HEK293 (cell line): ENCODE measurements at regions not wholly inside any gene's neighbourhood (a gene's known extent, or its start where the extent isn't known, plus 50 kb on each side); places are given as distances from the start of the nearest gene placed in this dataset.

Source experiments
- CTCF ChIA-PET: fragments of 350-600 bp; formaldehyde crosslinking; extraction: SDS; loops from one replicate; lab custom pipeline; 2021; ENCODE audit warnings: antibody characterized with exemption; lab: Yijun Ruan, JAX
- POLR2A ChIA-PET: fragments of 300-600 bp; formaldehyde crosslinking; extraction: SDS; loops from one replicate; lab custom pipeline; 2020; ENCODE audit warnings: antibody characterized with exemption, inconsistent platforms; lab: Yijun Ruan, JAX
- H3K27ac ChIP-seq: fragments of 200-500 bp; sonication (Bioruptor generic); 2 replicates; pipeline ENCODE4 v1.5.1; 2014; ENCODE audit warnings: low read depth, low read length, control low read depth, inconsistent platforms; ENCODE audit errors: extremely low read depth
- H3K36me3 ChIP-seq, 2 experiments: fragments of 200-500 bp in 1 of 2; sonication (Bioruptor generic) in 1 of 2; 1 replicate in 1 of 2; 2 replicates in 1 of 2; pipeline ENCODE4 v1.5.1; 2014 to 2017; ENCODE audit warnings: inconsistent platforms in 2 of 2, low read length in 2 of 2; ENCODE audit not compliant: control insufficient read depth in 2 of 2, insufficient read depth in 1 of 2
- H3K4me1 ChIP-seq: fragments of 200-500 bp; sonication (Bioruptor generic); 2 replicates; pipeline ENCODE4 v1.5.1; 2014; ENCODE audit warnings: mild to moderate bottlenecking, low read length, inconsistent platforms; ENCODE audit not compliant: control insufficient read depth, insufficient read depth
- H3K4me3 ChIP-seq: 2 replicates; pipeline ENCODE4 v1.5.1; 2011; ENCODE audit warnings: low read depth, mild to moderate bottlenecking, control low read depth, low read length, moderate library complexity
- H3K9me3 ChIP-seq: fragments of 200-500 bp; sonication (Bioruptor generic); 2 replicates; pipeline ENCODE4 v1.5.1; 2014; ENCODE audit warnings: low read depth, low read length, inconsistent platforms; ENCODE audit not compliant: control insufficient read depth, insufficient read depth
- ELK4 ChIP-seq: IDR thresholded peaks from 2 replicates; pipeline ENCODE4 v1.6.1; 2011; ENCODE audit warnings: mild to moderate bottlenecking, low read depth, low read length, borderline replicate concordance
- GLIS1 ChIP-seq: fragments of 450-650 bp; formaldehyde crosslinking; IDR thresholded peaks from 2 replicates; pipeline ENCODE4 v1.5.1; 2016; ENCODE audit warnings: missing biosample characterization, missing genetic modification characterization
- PBX3 ChIP-seq: sonication (generic); formaldehyde crosslinking; IDR thresholded peaks from 2 replicates; pipeline ENCODE4 v1.8.1; 2022; ENCODE audit warnings: mild to moderate bottlenecking, moderate library complexity, missing genetic modification reagents
- PRDM4 ChIP-seq: fragments of 450-650 bp; formaldehyde crosslinking; IDR thresholded peaks from 2 replicates; pipeline ENCODE4 v1.5.1; 2017; ENCODE audit warnings: missing biosample characterization, missing genetic modification characterization
- SETDB1 ChIP-seq: IDR thresholded peaks from one replicate; pipeline ENCODE4 v1.6.1; 2017; ENCODE audit warnings: mild to moderate bottlenecking, low read length, moderate library complexity, mixed read lengths; ENCODE audit not compliant: insufficient read length
- TSHZ1 ChIP-seq: fragments of 450-650 bp; formaldehyde crosslinking; IDR thresholded peaks from 2 replicates; pipeline ENCODE4 v1.5.1; 2016; ENCODE audit warnings: missing biosample characterization, missing genetic modification characterization, borderline replicate concordance
- ZNF174 ChIP-seq: fragments of 450-650 bp; formaldehyde crosslinking; IDR thresholded peaks from 2 replicates; pipeline ENCODE4 v1.5.0; 2017; ENCODE audit warnings: missing biosample characterization, mild to moderate bottlenecking, missing genetic modification characterization
- ZNF23 ChIP-seq: fragments of 450-650 bp; formaldehyde crosslinking; IDR thresholded peaks from 2 replicates; pipeline ENCODE4 v1.5.1; 2016; ENCODE audit warnings: missing biosample characterization, missing genetic modification characterization, borderline replicate concordance
- ZNF239 ChIP-seq: fragments of 450-650 bp; formaldehyde crosslinking; IDR thresholded peaks from 2 replicates; pipeline ENCODE4 v1.5.1; 2016; ENCODE audit warnings: missing biosample characterization, missing genetic modification characterization
- ZNF341 ChIP-seq: fragments of 450-650 bp; formaldehyde crosslinking; IDR thresholded peaks from 2 replicates; pipeline ENCODE4; 2016; ENCODE audit warnings: low read depth, missing biosample characterization, missing genetic modification characterization
- ZNF354C ChIP-seq: fragments of 450-650 bp; formaldehyde crosslinking; IDR thresholded peaks from 2 replicates; pipeline ENCODE4 v1.5.1; 2016; ENCODE audit warnings: missing biosample characterization, missing genetic modification characterization, low read depth, borderline replicate concordance
- ZNF416 ChIP-seq: fragments of 450-650 bp; formaldehyde crosslinking; IDR thresholded peaks from 2 replicates; pipeline ENCODE4 v1.5.1; 2016; ENCODE audit warnings: missing biosample characterization, missing genetic modification characterization
- ZNF48 ChIP-seq: fragments of 450-650 bp; formaldehyde crosslinking; IDR thresholded peaks from 2 replicates; pipeline ENCODE4 v1.5.1; 2016; ENCODE audit warnings: missing biosample characterization, missing genetic modification characterization
- ZNF529 ChIP-seq: fragments of 450-650 bp; formaldehyde crosslinking; IDR thresholded peaks from 2 replicates; pipeline ENCODE4 v1.5.1; 2017; ENCODE audit warnings: missing genetic modification characterization, missing biosample characterization; ENCODE audit not compliant: insufficient replicate concordance
- ZNF544 ChIP-seq: fragments of 450-650 bp; formaldehyde crosslinking; IDR thresholded peaks from 2 replicates; pipeline ENCODE4 v1.5.0; 2017; ENCODE audit warnings: missing biosample characterization, missing genetic modification characterization
- ZNF549 ChIP-seq: fragments of 450-650 bp; IDR thresholded peaks from 2 replicates; pipeline ENCODE4 v1.5.1; 2018; ENCODE audit warnings: missing biosample characterization, missing genetic modification characterization, mild to moderate bottlenecking, inconsistent platforms, moderate library complexity
- ZNF747 ChIP-seq: fragments of 450-650 bp; formaldehyde crosslinking; IDR thresholded peaks from 2 replicates; pipeline ENCODE4 v1.5.1; 2016; ENCODE audit warnings: missing biosample characterization, missing genetic modification characterization
- ZSCAN23 ChIP-seq: fragments of 450-650 bp; formaldehyde crosslinking; IDR thresholded peaks from 2 replicates; pipeline ENCODE4 v1.5.1; 2016; ENCODE audit warnings: missing biosample characterization, missing genetic modification characterization
- ZSCAN5A ChIP-seq: fragments of 450-650 bp; formaldehyde crosslinking; IDR thresholded peaks from 2 replicates; pipeline ENCODE4 v1.5.1; 2016; ENCODE audit warnings: missing biosample characterization, missing genetic modification characterization
- TF ChIP-seq, protein P1 (sequence below): fragments of 450-650 bp; IDR thresholded peaks from 2 replicates; pipeline ENCODE4 v1.5.1; 2018; ENCODE audit warnings: missing biosample characterization, missing genetic modification characterization
- TF ChIP-seq, protein P2 (sequence below): fragments of 450-650 bp; formaldehyde crosslinking; IDR thresholded peaks from 2 replicates; pipeline ENCODE4 v1.5.1; 2016; ENCODE audit warnings: missing biosample characterization, missing genetic modification characterization

GRCh38 chr16:49084628-49085390 lies 196.8 kb downstream of the CBLN1 start:
- Histone ChIP-seq H3K36me3 (no peaks in the 10 kb centered on the region), H3K4me1 (no peaks in the 10 kb centered on the region), H3K9me3 (no peaks in the 10 kb centered on the region), H3K27ac (no peak overlapping the region), H3K4me3 (no peak overlapping the region)
- ChIA-PET POLR2A (no interaction called here), CTCF (interaction anchor here (0.7 kb wide), 3 partner anchors 13 to 445 kb away, joined by 4 to 6 read pairs (median 6); no protein-coding TSS in a partner anchor)
- TF ChIP-seq ZNF23 (tag by site-specific recombination) (peak; percentile 72), ZNF544 (tag by site-specific recombination) (no peak), ZNF747 (peak; percentile 79; the same call in 1 of the 2 replicates), SETDB1 (peak; percentile 89), GLIS1 (tag by site-specific recombination) (no peak), PBX3 (CRISPR knock-in tag) (no peak), ZNF529 (tag by site-specific recombination) (no peak), ZNF354C (tag by site-specific recombination) (no peak), ZSCAN23 (0 out of 2 replicates have a peak, but pooled peaks have one; percentile 16), ZSCAN5A (no peak), ZNF48 (tag by site-specific recombination) (no peak), ZNF341 (tag by site-specific recombination) (no peak), ZNF416 (tag by site-specific recombination) (0 out of 2 replicates have a peak, but pooled peaks have one; percentile 8), ELK4 (no peak), PRDM4 (no peak), ZNF239 (no peak), ZNF549 (tag by site-specific recombination) (no peak), TSHZ1 (no peak), ZNF174 (no peak)
- TF ChIP-seq, protein P1, sequence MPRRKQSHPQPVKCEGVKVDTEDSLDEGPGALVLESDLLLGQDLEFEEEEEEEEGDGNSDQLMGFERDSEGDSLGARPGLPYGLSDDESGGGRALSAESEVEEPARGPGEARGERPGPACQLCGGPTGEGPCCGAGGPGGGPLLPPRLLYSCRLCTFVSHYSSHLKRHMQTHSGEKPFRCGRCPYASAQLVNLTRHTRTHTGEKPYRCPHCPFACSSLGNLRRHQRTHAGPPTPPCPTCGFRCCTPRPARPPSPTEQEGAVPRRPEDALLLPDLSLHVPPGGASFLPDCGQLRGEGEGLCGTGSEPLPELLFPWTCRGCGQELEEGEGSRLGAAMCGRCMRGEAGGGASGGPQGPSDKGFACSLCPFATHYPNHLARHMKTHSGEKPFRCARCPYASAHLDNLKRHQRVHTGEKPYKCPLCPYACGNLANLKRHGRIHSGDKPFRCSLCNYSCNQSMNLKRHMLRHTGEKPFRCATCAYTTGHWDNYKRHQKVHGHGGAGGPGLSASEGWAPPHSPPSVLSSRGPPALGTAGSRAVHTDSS (tag by site-specific recombination): no peak
- TF ChIP-seq, protein P2, sequence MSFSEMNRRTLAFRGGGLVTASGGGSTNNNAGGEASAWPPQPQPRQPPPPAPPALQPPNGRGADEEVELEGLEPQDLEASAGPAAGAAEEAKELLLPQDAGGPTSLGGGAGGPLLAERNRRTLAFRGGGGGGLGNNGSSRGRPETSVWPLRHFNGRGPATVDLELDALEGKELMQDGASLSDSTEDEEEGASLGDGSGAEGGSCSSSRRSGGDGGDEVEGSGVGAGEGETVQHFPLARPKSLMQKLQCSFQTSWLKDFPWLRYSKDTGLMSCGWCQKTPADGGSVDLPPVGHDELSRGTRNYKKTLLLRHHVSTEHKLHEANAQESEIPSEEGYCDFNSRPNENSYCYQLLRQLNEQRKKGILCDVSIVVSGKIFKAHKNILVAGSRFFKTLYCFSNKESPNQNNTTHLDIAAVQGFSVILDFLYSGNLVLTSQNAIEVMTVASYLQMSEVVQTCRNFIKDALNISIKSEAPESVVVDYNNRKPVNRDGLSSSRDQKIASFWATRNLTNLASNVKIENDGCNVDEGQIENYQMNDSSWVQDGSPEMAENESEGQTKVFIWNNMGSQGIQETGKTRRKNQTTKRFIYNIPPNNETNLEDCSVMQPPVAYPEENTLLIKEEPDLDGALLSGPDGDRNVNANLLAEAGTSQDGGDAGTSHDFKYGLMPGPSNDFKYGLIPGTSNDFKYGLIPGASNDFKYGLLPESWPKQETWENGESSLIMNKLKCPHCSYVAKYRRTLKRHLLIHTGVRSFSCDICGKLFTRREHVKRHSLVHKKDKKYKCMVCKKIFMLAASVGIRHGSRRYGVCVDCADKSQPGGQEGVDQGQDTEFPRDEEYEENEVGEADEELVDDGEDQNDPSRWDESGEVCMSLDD (tag by site-specific recombination): no peak
